Esophagus squamous epithelium (tissue), 4 donors: ENCODE measurements at regions not wholly inside any gene's neighbourhood (a gene's known extent, or its start where the extent isn't known, plus 50 kb on each side); places are given as distances from the start of the nearest gene placed in this dataset.

ENCODE experiments used
- POLR2A ChIP-seq, 4 donors: fragments of 450-650 bp; IDR thresholded peaks; one replicate each; pipeline ENCODE4 v1.6.1; 2017; ENCODE audit warnings: antibody characterized with exemption in 4 of 4, mild to moderate bottlenecking in 4 of 4, moderate library complexity in 3 of 4
- TF ChIP-seq, protein P1 (sequence below), 6 experiments: fragments of 450-650 bp in 4 of 6; fragments of 200-600 bp in 2 of 6; sonication (generic) in 2 of 6; IDR thresholded peaks; one replicate each; pipeline ENCODE4 v1.5.1; 2016 to 2019; ENCODE audit warnings: antibody characterized with exemption in 6 of 6, mild to moderate bottlenecking in 4 of 6, moderate library complexity in 4 of 6

DNA sequence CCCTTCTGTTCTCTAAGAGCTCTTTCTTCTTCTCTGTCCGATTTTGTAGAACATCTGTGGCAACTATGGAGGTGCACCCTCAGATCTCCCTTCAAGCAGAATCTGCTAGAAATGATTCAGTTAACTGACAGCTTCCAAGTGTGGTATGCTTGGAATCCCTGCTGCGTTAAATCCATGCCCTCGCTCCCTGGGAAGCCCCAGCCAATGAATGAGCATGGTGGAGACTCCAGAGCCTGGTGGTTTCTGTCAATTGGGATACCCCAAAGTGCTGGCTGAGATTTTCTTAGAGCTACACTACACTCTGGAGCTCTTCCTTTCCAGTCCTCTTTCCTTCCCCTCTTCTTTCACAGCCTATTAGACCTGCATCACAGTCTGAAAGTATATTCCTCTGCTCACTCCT lies 116.3 kb upstream of the C1orf21 start:
- TF ChIP-seq POLR2A (IDR thresholded peaks at IDR 0.05) = no peak
- TF ChIP-seq, protein P1, sequence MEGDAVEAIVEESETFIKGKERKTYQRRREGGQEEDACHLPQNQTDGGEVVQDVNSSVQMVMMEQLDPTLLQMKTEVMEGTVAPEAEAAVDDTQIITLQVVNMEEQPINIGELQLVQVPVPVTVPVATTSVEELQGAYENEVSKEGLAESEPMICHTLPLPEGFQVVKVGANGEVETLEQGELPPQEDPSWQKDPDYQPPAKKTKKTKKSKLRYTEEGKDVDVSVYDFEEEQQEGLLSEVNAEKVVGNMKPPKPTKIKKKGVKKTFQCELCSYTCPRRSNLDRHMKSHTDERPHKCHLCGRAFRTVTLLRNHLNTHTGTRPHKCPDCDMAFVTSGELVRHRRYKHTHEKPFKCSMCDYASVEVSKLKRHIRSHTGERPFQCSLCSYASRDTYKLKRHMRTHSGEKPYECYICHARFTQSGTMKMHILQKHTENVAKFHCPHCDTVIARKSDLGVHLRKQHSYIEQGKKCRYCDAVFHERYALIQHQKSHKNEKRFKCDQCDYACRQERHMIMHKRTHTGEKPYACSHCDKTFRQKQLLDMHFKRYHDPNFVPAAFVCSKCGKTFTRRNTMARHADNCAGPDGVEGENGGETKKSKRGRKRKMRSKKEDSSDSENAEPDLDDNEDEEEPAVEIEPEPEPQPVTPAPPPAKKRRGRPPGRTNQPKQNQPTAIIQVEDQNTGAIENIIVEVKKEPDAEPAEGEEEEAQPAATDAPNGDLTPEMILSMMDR (IDR thresholded peaks at IDR 0.05) = no peak
